DOHH2 (cell line): ENCODE measurements at regions not wholly inside any gene's neighbourhood (a gene's known extent, or its start where the extent isn't known, plus 50 kb on each side); places are given as distances from the start of the nearest gene placed in this dataset.

Experiments used
- H3F3A ChIP-seq: fragments of 200-600 bp; sonication (generic), shearing (Covaris generic); 2 replicates; pipeline ENCODE4 v1.6.0; 2016; ENCODE audit warnings: antibody characterized with exemption, mild to moderate bottlenecking; ENCODE audit not compliant: control insufficient read depth, insufficient read depth
- H3K27ac ChIP-seq: fragments of 200-600 bp; sonication (generic); 2 replicates; pipeline ENCODE4 v1.5.1; 2014; ENCODE audit warnings: low read depth, mild to moderate bottlenecking, low read length, moderate library complexity
- H3K27me3 ChIP-seq: fragments of 200-600 bp; sonication (generic); 2 replicates; pipeline ENCODE4 v1.6.1; 2014; ENCODE audit warnings: mild to moderate bottlenecking, low read length, mixed read lengths; ENCODE audit not compliant: control insufficient read depth
- H3K36me3 ChIP-seq: fragments of 200-600 bp; sonication (generic); 2 replicates; pipeline ENCODE4 v1.6.1; 2014; ENCODE audit warnings: mild to moderate bottlenecking, low read length, moderate library complexity, mixed read lengths; ENCODE audit not compliant: control insufficient read depth
- H3K4me1 ChIP-seq: fragments of 200-600 bp; sonication (generic); 2 replicates; pipeline ENCODE4 v1.6.1; 2014; ENCODE audit warnings: mild to moderate bottlenecking, low read length, mixed read lengths; ENCODE audit not compliant: control insufficient read depth
- H3K4me2 ChIP-seq: fragments of 200-600 bp; sonication (generic); 2 replicates; pipeline ENCODE4 v1.6.0; 2014; ENCODE audit warnings: mild to moderate bottlenecking, low read length, moderate library complexity
- H3K4me3 ChIP-seq: fragments of 200-600 bp; sonication (generic); 2 replicates; pipeline ENCODE4 v1.5.1; 2014; ENCODE audit warnings: mild to moderate bottlenecking, low read length, mixed read lengths
- H3K79me2 ChIP-seq: fragments of 200-600 bp; sonication (generic); 2 replicates; pipeline ENCODE4 v1.6.1; 2014; ENCODE audit warnings: mild to moderate bottlenecking, low read length, mixed read lengths; ENCODE audit not compliant: control insufficient read depth
- H3K9me2 ChIP-seq: fragments of 200-600 bp; sonication (generic); replicated peaks from 2 replicates; pipeline ENCODE4 v1.6.1; 2014; ENCODE audit warnings: mild to moderate bottlenecking, low read length, mixed read lengths; ENCODE audit not compliant: control insufficient read depth
- H3K9me3 ChIP-seq: fragments of 200-600 bp; sonication (generic); 2 replicates; pipeline ENCODE4 v1.6.1; 2014; ENCODE audit warnings: antibody characterized with exemption, low read length, mixed read lengths; ENCODE audit not compliant: control insufficient read depth, insufficient read depth
- H4K20me1 ChIP-seq: fragments of 200-600 bp; sonication (generic); 2 replicates; pipeline ENCODE4 v1.6.0; 2014; ENCODE audit warnings: low read depth, mild to moderate bottlenecking, antibody characterized with exemption, low read length, moderate library complexity; ENCODE audit not compliant: control insufficient read depth, insufficient read depth
- EZH2phosphoT487 ChIP-seq: fragments of 200-600 bp; sonication (generic); IDR thresholded peaks from 2 replicates; pipeline ENCODE4 v1.6.1; 2017; ENCODE audit warnings: borderline replicate concordance, mild to moderate bottlenecking, antibody characterized with exemption, low read length, moderate library complexity, mixed read lengths
- TF ChIP-seq, protein P1 (sequence below): fragments of 200-600 bp; sonication (generic); IDR thresholded peaks from one replicate; pipeline ENCODE4 v1.5.1; 2014; ENCODE audit warnings: antibody characterized with exemption, mild to moderate bottlenecking, low read depth, low read length; ENCODE audit not compliant: poor library complexity, severe bottlenecking

DNA sequence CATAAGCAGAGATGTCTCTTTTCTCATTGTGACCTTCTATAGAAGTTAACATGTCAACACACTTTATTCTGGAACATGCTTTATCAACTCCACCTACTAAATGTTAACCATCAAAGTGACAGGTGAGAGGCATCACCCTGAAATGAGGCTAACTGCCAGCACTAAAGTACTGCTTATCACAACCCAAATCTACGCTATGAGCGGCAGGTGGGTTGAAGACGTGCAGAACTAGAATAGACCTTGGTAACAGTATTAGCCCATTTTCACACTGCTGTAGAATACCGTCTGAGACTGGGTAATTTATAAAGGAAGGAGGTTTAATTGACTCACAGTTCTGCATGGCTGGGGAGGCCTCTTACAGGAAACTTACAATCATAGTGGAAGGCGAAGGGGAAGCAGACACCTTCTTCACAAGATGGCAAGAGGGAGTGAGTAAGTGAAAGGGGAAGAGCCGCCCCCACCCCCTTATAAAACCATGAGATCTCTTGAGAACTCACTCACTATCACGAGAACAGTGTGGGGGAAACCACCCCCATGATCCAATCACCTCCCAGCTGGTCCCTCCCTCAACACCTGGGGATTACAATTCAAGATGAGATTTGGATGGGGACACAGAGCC, 359.0 kb downstream of the SEC23A start:
- H3K9me3 ChIP-seq, result no peaks in the 10 kb centered on the region
- no peaks in the 10 kb centered on the region for H3K36me3 ChIP-seq
- H3K4me3 ChIP-seq, result no peak overlapping the region
- TF ChIP-seq, protein P1, sequence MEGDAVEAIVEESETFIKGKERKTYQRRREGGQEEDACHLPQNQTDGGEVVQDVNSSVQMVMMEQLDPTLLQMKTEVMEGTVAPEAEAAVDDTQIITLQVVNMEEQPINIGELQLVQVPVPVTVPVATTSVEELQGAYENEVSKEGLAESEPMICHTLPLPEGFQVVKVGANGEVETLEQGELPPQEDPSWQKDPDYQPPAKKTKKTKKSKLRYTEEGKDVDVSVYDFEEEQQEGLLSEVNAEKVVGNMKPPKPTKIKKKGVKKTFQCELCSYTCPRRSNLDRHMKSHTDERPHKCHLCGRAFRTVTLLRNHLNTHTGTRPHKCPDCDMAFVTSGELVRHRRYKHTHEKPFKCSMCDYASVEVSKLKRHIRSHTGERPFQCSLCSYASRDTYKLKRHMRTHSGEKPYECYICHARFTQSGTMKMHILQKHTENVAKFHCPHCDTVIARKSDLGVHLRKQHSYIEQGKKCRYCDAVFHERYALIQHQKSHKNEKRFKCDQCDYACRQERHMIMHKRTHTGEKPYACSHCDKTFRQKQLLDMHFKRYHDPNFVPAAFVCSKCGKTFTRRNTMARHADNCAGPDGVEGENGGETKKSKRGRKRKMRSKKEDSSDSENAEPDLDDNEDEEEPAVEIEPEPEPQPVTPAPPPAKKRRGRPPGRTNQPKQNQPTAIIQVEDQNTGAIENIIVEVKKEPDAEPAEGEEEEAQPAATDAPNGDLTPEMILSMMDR, result no peak
- TF ChIP-seq EZH2phosphoT487, result no peak
- no peaks in the 10 kb centered on the region for H3K79me2 ChIP-seq
- H3K27me3 ChIP-seq, result no peaks in the 10 kb centered on the region; the same call in 1 of the 2 replicates
- H3K27ac ChIP-seq, result no peak overlapping the region
- no peaks in the 10 kb centered on the region for H3K4me1 ChIP-seq
- no peaks in the 10 kb centered on the region for H4K20me1 ChIP-seq
- no peaks in the 10 kb centered on the region for H3K9me2 ChIP-seq
- no peak overlapping the region for H3K4me2 ChIP-seq
- H3F3A ChIP-seq, result no peaks in the 10 kb centered on the region

DNA sequence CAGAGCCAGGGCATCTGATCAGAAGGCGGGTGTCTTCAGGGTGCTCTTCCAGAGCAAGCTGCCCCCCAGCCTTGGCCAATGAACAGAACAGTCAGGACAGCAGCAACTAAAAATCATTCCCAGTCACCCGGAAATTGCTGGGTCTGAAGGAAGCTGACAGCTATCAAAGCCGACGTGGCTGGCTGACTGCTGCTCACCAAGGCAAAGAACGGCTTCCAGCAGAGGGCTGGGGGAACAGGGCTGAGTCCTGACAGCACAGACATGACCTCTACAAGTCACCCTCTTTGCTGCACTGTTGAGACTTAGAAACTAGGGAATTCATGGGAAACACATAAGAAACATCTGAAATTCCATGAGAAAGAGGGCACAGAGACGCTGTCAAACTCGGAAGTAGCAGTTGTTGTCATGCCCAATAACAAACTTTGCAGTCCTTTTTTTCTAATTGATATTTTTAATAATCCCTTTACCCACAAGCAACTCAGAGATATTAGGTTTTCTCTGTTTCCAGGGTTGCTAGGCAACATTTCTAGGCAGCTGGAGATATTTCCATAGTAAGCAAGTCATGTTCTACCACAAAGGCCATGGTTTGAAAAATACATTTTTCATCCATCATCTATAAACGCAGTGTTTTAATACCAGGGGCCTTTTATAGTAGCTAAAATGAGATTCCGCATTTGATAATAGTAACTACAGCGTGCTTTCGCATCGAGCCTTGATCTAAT, 365.2 kb downstream of the SEC23A start:
- no peaks in the 10 kb centered on the region for H3K79me2 ChIP-seq
- H3K36me3 ChIP-seq, result no peaks in the 10 kb centered on the region
- no peaks in the 10 kb centered on the region; the same call in 1 of the 2 replicates for H3K27me3 ChIP-seq
- H4K20me1 ChIP-seq, result no peaks in the 10 kb centered on the region
- H3F3A ChIP-seq, result no peaks in the 10 kb centered on the region
- no peak overlapping the region for H3K27ac ChIP-seq
- H3K4me3 ChIP-seq, result no peak overlapping the region
- H3K9me2 ChIP-seq, result no peaks in the 10 kb centered on the region
- TF ChIP-seq, protein P1, result no peak
- TF ChIP-seq EZH2phosphoT487, result no peak
- H3K9me3 ChIP-seq, result no peaks in the 10 kb centered on the region
- no peak overlapping the region for H3K4me2 ChIP-seq
- no peaks in the 10 kb centered on the region for H3K4me1 ChIP-seq

DNA sequence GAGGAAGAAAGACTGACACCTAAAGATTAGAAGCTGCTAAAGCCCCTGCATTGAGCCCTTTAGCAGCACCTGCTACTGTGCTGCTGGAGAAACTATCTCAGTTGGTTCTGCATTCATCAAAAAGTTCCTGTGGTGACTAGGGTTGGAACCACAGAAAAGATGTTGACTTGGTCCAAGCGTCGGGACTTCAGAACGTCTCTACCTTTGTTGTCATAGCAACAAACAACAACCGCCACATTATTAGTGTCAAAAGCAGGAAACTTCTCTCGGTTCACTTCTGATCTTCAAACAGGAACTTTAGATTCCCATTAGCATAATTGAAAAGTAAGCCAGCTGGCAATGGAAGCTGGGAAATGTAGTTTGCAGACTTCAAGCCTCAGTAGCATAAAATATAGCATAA, 368.0 kb downstream of the SEC23A start:
- Histone ChIP-seq H4K20me1 (no peaks in the 10 kb centered on the region), H3F3A (no peaks in the 10 kb centered on the region), H3K27me3 (no peaks in the 10 kb centered on the region; the same call in 1 of the 2 replicates), H3K9me2 (no peaks in the 10 kb centered on the region), H3K27ac (no peak overlapping the region), H3K36me3 (no peaks in the 10 kb centered on the region), H3K4me3 (no peak overlapping the region), H3K9me3 (no peaks in the 10 kb centered on the region), H3K4me2 (no peak overlapping the region), H3K79me2 (no peaks in the 10 kb centered on the region), H3K4me1 (no peaks in the 10 kb centered on the region)
- no peak for TF ChIP-seq EZH2phosphoT487
- TF ChIP-seq, protein P1, result no peak
